Bronchial epithelial cell (primary cell): ENCODE measurements at regions not wholly inside any gene's neighbourhood (a gene's known extent, or its start where the extent isn't known, plus 50 kb on each side); places are given as distances from the start of the nearest gene placed in this dataset.
"Not testable (repeated sequence)": the region's sequence is repeated elsewhere in the genome, so short reads cannot be mapped to it uniquely, and the experiment has no call there.

Experiments
- DNase-seq: peaks from one replicate; pipeline ENCODE4 v3.0.0-alpha.2; 2010; ENCODE audit warnings: low read depth
- FAIRE-seq: peaks from 2 replicates; lab custom pipeline; 2011; peaks lifted over from hg19 to GRCh38; lab: Jason Lieb, UNC
- H3K27me3 ChIP-seq: 2 replicates; pipeline ENCODE4 v1.5.1; 2011; ENCODE audit warnings: low read length; ENCODE audit not compliant: control insufficient read depth, insufficient read depth
- H3K36me3 ChIP-seq: 2 replicates; pipeline ENCODE4 v1.5.1; 2011; ENCODE audit warnings: low read length; ENCODE audit not compliant: control insufficient read depth, insufficient read depth
- H3K4me3 ChIP-seq: 2 replicates; pipeline ENCODE4 v1.5.1; 2011; ENCODE audit warnings: mild to moderate bottlenecking, low read depth, low read length, control low read depth
- CTCF ChIP-seq: IDR thresholded peaks from 2 replicates; pipeline ENCODE4 v1.5.1; 2011; ENCODE audit warnings: mild to moderate bottlenecking, moderate library complexity, low read length, control low read depth, inconsistent platforms; ENCODE audit not compliant: insufficient read depth, severe bottlenecking

DNA sequence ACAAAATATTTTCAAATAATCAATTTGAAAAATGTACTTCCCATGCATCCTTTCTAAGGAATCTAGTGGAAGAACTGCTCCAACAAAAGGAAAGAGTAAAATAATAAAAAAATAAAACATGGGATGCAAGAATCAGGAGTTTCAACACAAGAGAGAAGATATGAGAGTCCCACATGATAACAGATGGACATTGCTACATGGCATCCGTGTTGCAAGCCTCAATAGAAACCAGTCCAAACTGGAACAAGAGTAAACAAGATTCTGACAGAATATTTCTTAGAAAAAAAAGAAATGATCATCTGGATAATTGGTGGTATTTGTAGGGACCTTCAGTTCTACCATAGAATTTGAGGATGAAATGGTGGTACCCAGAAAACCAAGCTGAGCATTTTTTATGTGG lies 186.8 kb downstream of the FRK start:
- FAIRE-seq = no peak
- no peak for TF ChIP-seq CTCF
- no peak overlapping the region for H3K4me3 ChIP-seq
- H3K27me3 ChIP-seq = peaks cover 2% of the 10 kb centered on the region
- no peak for DNase-seq
- no peaks in the 10 kb centered on the region for H3K36me3 ChIP-seq

GRCh38 chr6:115870464-115870863 lies 190.2 kb downstream of the FRK start:
- H3K36me3 ChIP-seq = no peaks in the 10 kb centered on the region
- no peak for DNase-seq
- no peak for FAIRE-seq
- no peak overlapping the region for H3K4me3 ChIP-seq
- H3K27me3 ChIP-seq = peaks cover 2% of the 10 kb centered on the region
- no peak for TF ChIP-seq CTCF

GRCh38 chr6:115865914-115866313 lies 194.8 kb downstream of the FRK start:
- peaks cover 2% of the 10 kb centered on the region for H3K27me3 ChIP-seq
- FAIRE-seq (no peak), DNase-seq (no peak)
- no peak overlapping the region for H3K4me3 ChIP-seq
- no peaks in the 10 kb centered on the region for H3K36me3 ChIP-seq
- TF ChIP-seq CTCF = no peak

DNA sequence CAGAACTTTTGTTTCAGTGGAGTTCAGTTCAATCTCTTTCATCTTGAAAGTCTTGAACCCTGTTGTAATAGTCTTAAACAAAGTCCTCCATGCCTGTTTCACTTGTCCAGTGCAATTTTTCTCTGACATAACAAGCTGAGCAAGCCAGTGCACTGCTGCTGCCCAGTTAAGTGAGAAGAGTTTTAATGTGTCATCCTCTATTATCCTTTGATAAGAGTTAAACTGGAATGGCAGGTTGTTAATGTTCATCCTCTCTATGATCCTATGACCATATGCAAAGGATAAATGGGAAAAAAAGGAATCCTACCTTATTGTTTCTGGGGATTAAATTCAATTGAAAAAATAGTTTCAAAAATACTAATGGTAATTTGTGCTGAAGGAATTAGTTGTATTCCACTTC lies 197.5 kb downstream of the FRK start:
- Histone ChIP-seq H3K4me3 (no peak overlapping the region), H3K36me3 (no peaks in the 10 kb centered on the region), H3K27me3 (no peaks in the 10 kb centered on the region)
- FAIRE-seq = no peak
- no peak for TF ChIP-seq CTCF
- DNase-seq = peak; percentile 5

GRCh38 chr6:115861658-115862057 lies 199.0 kb downstream of the FRK start:
- not testable (repeated sequence) for FAIRE-seq, H3K27me3 ChIP-seq, DNase-seq, H3K36me3 ChIP-seq, H3K4me3 ChIP-seq

DNA sequence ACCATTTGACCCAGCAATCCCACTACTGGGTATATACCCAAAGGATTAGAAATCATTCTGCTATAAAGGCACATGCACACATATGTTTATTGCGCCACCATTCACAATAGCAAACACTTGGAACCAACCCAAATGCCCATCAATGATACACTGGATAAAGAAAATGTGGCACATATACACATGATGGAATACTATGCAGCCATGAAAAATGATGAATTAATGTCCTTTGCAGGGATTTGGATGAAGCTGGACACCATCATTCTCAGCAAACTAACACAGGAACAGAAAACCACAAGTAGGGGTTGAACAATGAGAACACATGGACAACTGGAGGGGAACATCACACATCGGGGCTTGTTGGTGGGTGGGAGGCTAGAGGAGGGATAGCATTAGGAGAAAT lies 201.1 kb downstream of the FRK start:
- not testable (repeated sequence) for DNase-seq, H3K36me3 ChIP-seq, FAIRE-seq, H3K27me3 ChIP-seq, H3K4me3 ChIP-seq

DNA sequence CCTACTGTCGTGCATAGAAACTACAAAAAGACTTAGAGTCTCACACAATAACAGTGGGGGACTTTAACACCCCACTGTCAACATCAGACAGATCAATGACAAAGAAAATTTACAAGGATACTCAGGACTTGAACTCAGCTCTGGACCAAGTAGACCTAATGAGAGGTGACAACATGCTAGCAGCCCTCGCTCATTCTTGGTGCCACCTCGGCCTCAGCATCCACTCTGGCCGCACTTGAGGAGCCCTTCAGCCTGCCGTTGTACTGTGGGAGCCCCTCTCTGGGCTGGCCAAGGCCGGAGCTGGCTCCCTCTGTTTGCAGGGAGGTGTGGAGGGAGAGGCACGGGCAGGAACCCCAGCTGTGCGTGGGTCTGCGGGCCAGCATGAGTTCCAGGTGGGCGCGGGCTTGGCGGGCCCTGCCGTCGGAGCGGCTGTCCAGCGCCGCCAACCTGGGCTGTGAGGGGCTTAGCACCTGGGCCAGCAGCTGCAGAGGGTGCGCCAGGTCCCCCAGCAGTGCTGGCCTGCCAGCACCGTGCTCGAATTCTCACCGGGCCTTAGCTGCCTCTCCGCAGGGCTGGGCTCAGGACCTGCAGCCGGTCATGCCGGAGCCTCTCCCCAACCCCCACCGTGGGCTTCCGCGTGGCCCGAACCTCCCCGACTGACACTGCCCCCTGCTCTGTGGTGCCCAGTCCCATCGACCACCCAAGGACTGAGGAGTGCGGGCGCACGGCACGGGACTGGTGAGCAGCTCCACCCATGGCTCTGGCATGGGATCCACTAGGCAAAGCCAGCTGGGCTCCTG lies 205.6 kb downstream of the FRK start:
- DNase-seq (no peak), FAIRE-seq (no peak)
- no peak for TF ChIP-seq CTCF
- Histone ChIP-seq H3K36me3 (no peaks in the 10 kb centered on the region), H3K27me3 (no peaks in the 10 kb centered on the region), H3K4me3 (no peak overlapping the region)
